CD4-positive, alpha-beta T cell (primary cell): ENCODE measurements at regions not wholly inside any gene's neighbourhood (a gene's known extent, or its start where the extent isn't known, plus 50 kb on each side); places are given as distances from the start of the nearest gene placed in this dataset.
"Not testable (repeated sequence)": the region's sequence is repeated elsewhere in the genome, so short reads cannot be mapped to it uniquely, and the experiment has no call there.

Experiments
- ATAC-seq: fragments of 200-7000 bp; cut with Tn5 transposase; one replicate; pipeline ENCODE4 v1.10.0; 2022; ENCODE audit warnings: mild to moderate bottlenecking; ENCODE audit not compliant: poor library complexity
- CTCF ChIA-PET: fragments of 350-600 bp; sonication (Branson Sonifier 250); formaldehyde crosslinking; loops from one replicate; lab custom pipeline; 2021; ENCODE audit warnings: antibody characterized with exemption, inconsistent platforms; lab: Charles Lee
- POLR2A ChIA-PET: fragments of 350-600 bp; sonication (Branson Sonifier 250); formaldehyde crosslinking; loops from one replicate; lab custom pipeline; 2021; ENCODE audit warnings: antibody characterized with exemption, inconsistent platforms; lab: Charles Lee
- DNase-seq, 14 experiments: peaks; one replicate each; pipeline ENCODE4 v3.0.0-alpha.2; 2013 to 2020; ENCODE audit warnings: mixed read lengths in 2 of 14
- H3K27ac ChIP-seq, 2 donors: one replicate each; pipeline versions ENCODE4 v1.5.1 to v1.7.0; 2013; ENCODE audit warnings: low read length in 2 of 2, low read depth in 1 of 2, mild to moderate bottlenecking in 1 of 2
- H3K27me3 ChIP-seq, 2 experiments: 1 replicate in 1 of 2; 2 replicates in 1 of 2; pipeline versions ENCODE4 v1.6.1 to v1.7.0; 2013; ENCODE audit warnings: low read length in 2 of 2, control low read depth in 1 of 2, mild to moderate bottlenecking in 1 of 2, moderate library complexity in 1 of 2; ENCODE audit not compliant: insufficient read depth in 2 of 2, control insufficient read depth in 1 of 2
- H3K36me3 ChIP-seq: one replicate; pipeline ENCODE4 v1.6.1; 2013; ENCODE audit warnings: low read length, control low read depth; ENCODE audit not compliant: insufficient read depth
- H3K4me1 ChIP-seq: one replicate; pipeline ENCODE4 v1.6.1; 2013; ENCODE audit warnings: low read length, control low read depth; ENCODE audit not compliant: insufficient read depth
- H3K4me3 ChIP-seq: one replicate; pipeline ENCODE4 v1.5.1; 2013; ENCODE audit warnings: mild to moderate bottlenecking, low read length, moderate library complexity
- H3K9me3 ChIP-seq, 2 experiments: 1 replicate in 1 of 2; 2 replicates in 1 of 2; pipeline versions ENCODE4 v1.6.1 to v1.7.0; 2013; ENCODE audit warnings: low read length in 2 of 2, mild to moderate bottlenecking in 2 of 2, control low read depth in 1 of 2, moderate library complexity in 1 of 2; ENCODE audit not compliant: control insufficient read depth in 1 of 2, insufficient read depth in 1 of 2
- H3K27ac Mint-ChIP-seq: one replicate; pipeline ENCODE4 v1.8.0; 2020; ENCODE audit warnings: mixed read lengths
- H3K27me3 Mint-ChIP-seq: one replicate; pipeline ENCODE4 v1.8.0; 2021; ENCODE audit warnings: mixed read lengths
- H3K36me3 Mint-ChIP-seq: one replicate; pipeline ENCODE4 v1.8.0; 2021; ENCODE audit warnings: low read depth, mixed read lengths
- H3K4me1 Mint-ChIP-seq: one replicate; pipeline ENCODE4 v1.8.0; 2021; ENCODE audit warnings: low read depth, mixed read lengths
- H3K4me3 Mint-ChIP-seq: one replicate; pipeline ENCODE4 v1.8.0; 2020; ENCODE audit warnings: mild to moderate bottlenecking, mixed read lengths
- H3K9me3 Mint-ChIP-seq: one replicate; pipeline ENCODE4 v1.8.0; 2020; ENCODE audit warnings: mixed read lengths
- CTCF ChIP-seq: fragments of 200-600 bp; IDR thresholded peaks from one replicate; pipeline ENCODE4 v1.8.0; 2022; ENCODE audit warnings: antibody characterized with exemption, mild to moderate bottlenecking
- intact Hi-C, 2 experiments: fragments of 100-400 bp; cut with DNase I in 1 of 2; cut with micrococcal nuclease in 1 of 2; formaldehyde crosslinking; loops; one replicate each; pipeline versions ENCODE4 v1.15.1 to v1.9.0; 2023 to 2025; cut with DNase I, micrococcal nuclease

DNA sequence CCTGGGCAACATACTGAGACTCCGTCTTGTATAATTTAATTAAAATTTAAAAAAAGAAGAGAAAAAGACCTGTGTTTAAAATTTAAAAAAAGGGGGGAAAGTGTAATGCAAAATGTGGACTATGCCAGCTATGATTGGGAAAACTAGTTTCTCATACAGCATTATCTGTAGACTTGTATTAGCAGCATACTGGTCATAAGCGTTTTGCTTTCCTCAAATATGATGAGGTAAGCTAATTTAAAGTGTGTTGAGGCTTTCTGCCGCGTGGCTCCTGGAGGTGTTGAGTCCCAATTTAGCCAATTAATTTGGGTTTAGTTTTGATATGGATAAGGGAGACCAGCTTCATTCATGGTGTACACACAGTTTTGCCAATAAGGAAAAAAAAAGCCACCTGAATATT lies 640.2 kb downstream of the GOLGA6L6 start:
- H3K4me1 ChIP-seq, H3K36me3 ChIP-seq, POLR2A ChIA-PET, H3K27me3 Mint-ChIP-seq, intact Hi-C loops, DNase-seq, H3K27me3 ChIP-seq, H3K27ac Mint-ChIP-seq, H3K4me3 ChIP-seq, ATAC-seq, CTCF ChIA-PET, H3K4me1 Mint-ChIP-seq, H3K4me3 Mint-ChIP-seq, H3K36me3 Mint-ChIP-seq, H3K27ac ChIP-seq: not testable (repeated sequence)
- H3K9me3 ChIP-seq = peaks cover 0 to 13% of the 10 kb centered on the region in 2 experiments
- H3K9me3 Mint-ChIP-seq = peaks cover 23% of the 10 kb centered on the region

- Mint-ChIP-seq H3K9me3 (peaks cover 24% of the 10 kb centered on the region), H3K27me3 (no peaks in the 10 kb centered on the region), H3K4me1 (no peaks in the 10 kb centered on the region), H3K27ac (no peak overlapping the region), H3K36me3 (peaks cover 8% of the 10 kb centered on the region), H3K4me3 (no peak overlapping the region)
- ATAC-seq = no peak
- Histone ChIP-seq H3K9me3 (peaks cover 0 to 13% of the 10 kb centered on the region in 2 experiments), H3K27ac (no peak overlapping the region), H3K27me3 (no peaks in the 10 kb centered on the region), H3K36me3 (no peaks in the 10 kb centered on the region), H3K4me1 (no peaks in the 10 kb centered on the region), H3K4me3 (no peak overlapping the region)
- TF ChIP-seq CTCF = no peak
- intact Hi-C loops = no loop called here
- CTCF ChIA-PET = no interaction called here
- DNase-seq = peak in 1 of 14 experiments; percentile 6
- POLR2A ChIA-PET = no interaction called here
These were observed 642.4 kb downstream of the GOLGA6L6 start for GRCh38 chr15:19899021-19899824.

GRCh38 chr15:19888811-19889210 lies 652.8 kb downstream of the GOLGA6L6 start:
- H3K27me3 Mint-ChIP-seq, intact Hi-C loops, H3K36me3 ChIP-seq, H3K4me1 ChIP-seq, H3K9me3 ChIP-seq, ATAC-seq, CTCF ChIA-PET, H3K36me3 Mint-ChIP-seq, DNase-seq, H3K27me3 ChIP-seq, H3K27ac ChIP-seq, H3K4me3 ChIP-seq, H3K27ac Mint-ChIP-seq, POLR2A ChIA-PET, H3K4me3 Mint-ChIP-seq, H3K4me1 Mint-ChIP-seq, H3K9me3 Mint-ChIP-seq: not testable (repeated sequence)

DNA sequence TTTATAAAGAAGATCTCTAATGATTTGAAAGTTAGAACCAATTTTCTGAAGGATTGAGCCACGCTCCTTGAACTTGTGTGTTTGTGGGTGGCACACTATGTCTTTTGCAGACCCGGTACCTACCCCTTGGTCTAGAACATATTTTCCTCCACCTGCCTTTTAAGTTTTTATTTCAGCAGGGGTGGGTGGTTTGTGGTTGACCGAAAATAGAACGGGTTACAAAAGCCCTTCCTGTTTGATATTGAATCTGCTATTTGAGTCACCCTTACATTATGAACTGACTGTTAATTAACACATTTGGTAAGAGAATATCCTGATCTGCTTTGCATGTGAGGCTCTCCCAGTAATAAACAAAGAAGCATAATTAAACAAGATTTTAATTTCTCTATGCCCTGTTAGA lies 697.5 kb downstream of the GOLGA6L6 start:
- H3K27me3 ChIP-seq, H3K27me3 Mint-ChIP-seq, H3K9me3 Mint-ChIP-seq, H3K4me1 ChIP-seq, H3K27ac ChIP-seq, H3K36me3 Mint-ChIP-seq, intact Hi-C loops, DNase-seq, CTCF ChIA-PET, H3K4me1 Mint-ChIP-seq, H3K36me3 ChIP-seq, ATAC-seq, H3K27ac Mint-ChIP-seq, H3K4me3 Mint-ChIP-seq, POLR2A ChIA-PET, H3K4me3 ChIP-seq: not testable (repeated sequence)
- peaks cover 0 to 14% of the 10 kb centered on the region in 2 experiments for H3K9me3 ChIP-seq
